HEK293T (cell line): ENCODE measurements at regions not wholly inside any gene's neighbourhood (a gene's known extent, or its start where the extent isn't known, plus 50 kb on each side); places are given as distances from the start of the nearest gene placed in this dataset.

ENCODE experiments used
- FOXA1 ChIP-seq: fragments of 450-650 bp; IDR thresholded peaks from 2 replicates; pipeline ENCODE4 v1.6.1; 2016; ENCODE audit warnings: mild to moderate bottlenecking
- FOXK2 ChIP-seq: fragments of 450-650 bp; IDR thresholded peaks from 2 replicates; pipeline ENCODE4 v1.6.1; 2016; ENCODE audit warnings: mild to moderate bottlenecking
- FOXM1 ChIP-seq: fragments of 450-650 bp; IDR thresholded peaks from 2 replicates; pipeline ENCODE4 v1.6.1; 2017; ENCODE audit warnings: mild to moderate bottlenecking, borderline replicate concordance
- SP1 ChIP-seq: fragments of 450-650 bp; IDR thresholded peaks from 2 replicates; pipeline ENCODE4 v1.6.1; 2017
- SUZ12 ChIP-seq: fragments of 450-650 bp; IDR thresholded peaks from 2 replicates; pipeline ENCODE4 v1.6.1; 2016; ENCODE audit warnings: mild to moderate bottlenecking
- TARDBP ChIP-seq: fragments of 450-650 bp; IDR thresholded peaks from 2 replicates; pipeline ENCODE4 v1.6.1; 2016

DNA sequence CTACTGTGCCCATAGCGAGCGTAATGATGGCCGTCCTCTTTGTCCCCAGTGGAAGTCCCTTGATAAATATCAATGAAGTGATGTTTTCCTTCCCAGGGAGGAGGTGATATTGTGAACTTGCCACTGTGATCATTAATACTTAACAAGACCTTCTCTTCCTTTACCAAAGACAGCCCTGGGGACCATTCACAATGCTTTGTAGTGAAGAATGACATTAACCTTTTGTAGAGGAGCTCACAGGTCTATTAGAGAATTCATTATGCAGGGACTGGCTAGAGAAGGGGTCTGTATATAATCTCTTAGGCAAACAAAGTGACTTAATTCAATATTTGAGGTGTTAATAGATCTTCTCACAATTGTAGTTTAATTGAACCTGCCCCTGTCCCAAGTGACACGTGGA lies 452.9 kb upstream of the DMAC1 start:
- TF ChIP-seq SP1 (no peak), FOXK2 (no peak), SUZ12 (no peak), FOXA1 (no peak), FOXM1 (no peak), TARDBP (no peak)
